ENCODE measurements at regions not wholly inside any gene's neighbourhood (a gene's known extent, or its start where the extent isn't known, plus 50 kb on each side); places are given as distances from the start of the nearest gene placed in this dataset.

DNA sequence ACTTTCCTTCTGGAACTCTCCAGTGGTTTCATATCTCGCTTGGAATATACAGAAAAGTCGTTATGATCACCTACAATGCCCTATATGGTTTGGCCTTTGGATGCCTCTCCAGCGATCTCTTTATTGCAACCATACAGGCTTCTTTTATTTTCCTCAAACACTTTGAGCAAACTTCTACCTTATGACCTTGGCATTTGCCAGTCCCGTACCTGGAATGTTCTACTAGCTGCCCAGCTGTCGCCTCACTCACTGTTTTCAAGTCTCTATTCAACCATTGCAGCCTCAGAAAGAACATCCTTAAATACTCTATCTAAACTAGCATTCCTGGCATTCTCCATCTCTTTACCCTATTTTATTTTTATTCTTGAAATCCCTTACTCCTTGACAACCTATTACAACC, 50.4 kb upstream of the NEDD9 start:
- TF ChIP-seq POLR2AphosphoS5 (IDR thresholded peaks at IDR 0.05) (no peak), POLR2A (IDR thresholded peaks at IDR 0.05) (no peak)
- TF ChIP-seq, protein P1, sequence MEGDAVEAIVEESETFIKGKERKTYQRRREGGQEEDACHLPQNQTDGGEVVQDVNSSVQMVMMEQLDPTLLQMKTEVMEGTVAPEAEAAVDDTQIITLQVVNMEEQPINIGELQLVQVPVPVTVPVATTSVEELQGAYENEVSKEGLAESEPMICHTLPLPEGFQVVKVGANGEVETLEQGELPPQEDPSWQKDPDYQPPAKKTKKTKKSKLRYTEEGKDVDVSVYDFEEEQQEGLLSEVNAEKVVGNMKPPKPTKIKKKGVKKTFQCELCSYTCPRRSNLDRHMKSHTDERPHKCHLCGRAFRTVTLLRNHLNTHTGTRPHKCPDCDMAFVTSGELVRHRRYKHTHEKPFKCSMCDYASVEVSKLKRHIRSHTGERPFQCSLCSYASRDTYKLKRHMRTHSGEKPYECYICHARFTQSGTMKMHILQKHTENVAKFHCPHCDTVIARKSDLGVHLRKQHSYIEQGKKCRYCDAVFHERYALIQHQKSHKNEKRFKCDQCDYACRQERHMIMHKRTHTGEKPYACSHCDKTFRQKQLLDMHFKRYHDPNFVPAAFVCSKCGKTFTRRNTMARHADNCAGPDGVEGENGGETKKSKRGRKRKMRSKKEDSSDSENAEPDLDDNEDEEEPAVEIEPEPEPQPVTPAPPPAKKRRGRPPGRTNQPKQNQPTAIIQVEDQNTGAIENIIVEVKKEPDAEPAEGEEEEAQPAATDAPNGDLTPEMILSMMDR (IDR thresholded peaks at IDR 0.05 in 8 of 11, conservative IDR thresholded peaks at IDR 0.05 in 3 of 11) = no peak
